ENCODE measurements at regions not wholly inside any gene's neighbourhood (a gene's known extent, or its start where the extent isn't known, plus 50 kb on each side); places are given as distances from the start of the nearest gene placed in this dataset.

DNA sequence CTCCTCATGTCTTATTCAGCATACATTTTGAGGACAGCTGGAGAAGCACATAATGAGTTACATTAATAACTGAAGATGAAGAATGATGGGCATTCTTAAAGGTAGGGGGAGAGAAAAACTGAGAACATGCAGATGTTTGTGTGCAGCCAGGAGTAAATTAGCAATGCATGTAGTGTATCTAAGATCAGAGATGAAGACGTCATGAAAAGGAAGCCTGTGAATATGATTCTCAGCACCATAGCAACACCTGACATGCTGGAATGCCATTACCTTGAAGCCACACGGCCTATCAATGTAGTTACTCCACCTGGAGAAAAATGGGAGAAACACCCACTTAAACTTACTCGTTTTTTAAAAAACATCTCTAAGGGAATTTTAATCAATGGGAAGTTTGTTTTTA is 607.1 kb downstream of the PTPRC start:
- TF ChIP-seq, protein P1, sequence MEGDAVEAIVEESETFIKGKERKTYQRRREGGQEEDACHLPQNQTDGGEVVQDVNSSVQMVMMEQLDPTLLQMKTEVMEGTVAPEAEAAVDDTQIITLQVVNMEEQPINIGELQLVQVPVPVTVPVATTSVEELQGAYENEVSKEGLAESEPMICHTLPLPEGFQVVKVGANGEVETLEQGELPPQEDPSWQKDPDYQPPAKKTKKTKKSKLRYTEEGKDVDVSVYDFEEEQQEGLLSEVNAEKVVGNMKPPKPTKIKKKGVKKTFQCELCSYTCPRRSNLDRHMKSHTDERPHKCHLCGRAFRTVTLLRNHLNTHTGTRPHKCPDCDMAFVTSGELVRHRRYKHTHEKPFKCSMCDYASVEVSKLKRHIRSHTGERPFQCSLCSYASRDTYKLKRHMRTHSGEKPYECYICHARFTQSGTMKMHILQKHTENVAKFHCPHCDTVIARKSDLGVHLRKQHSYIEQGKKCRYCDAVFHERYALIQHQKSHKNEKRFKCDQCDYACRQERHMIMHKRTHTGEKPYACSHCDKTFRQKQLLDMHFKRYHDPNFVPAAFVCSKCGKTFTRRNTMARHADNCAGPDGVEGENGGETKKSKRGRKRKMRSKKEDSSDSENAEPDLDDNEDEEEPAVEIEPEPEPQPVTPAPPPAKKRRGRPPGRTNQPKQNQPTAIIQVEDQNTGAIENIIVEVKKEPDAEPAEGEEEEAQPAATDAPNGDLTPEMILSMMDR (IDR thresholded peaks at IDR 0.05; ENCODE audit: poor library complexity, severe bottlenecking): no peak
- TF ChIP-seq POLR2AphosphoS5 (IDR thresholded peaks at IDR 0.05) (no peak), EP300 (conservative IDR thresholded peaks at IDR 0.05; ENCODE audit: poor library complexity, severe bottlenecking) (no peak), RAD21 (conservative IDR thresholded peaks at IDR 0.05) (no peak), TAF1 (IDR thresholded peaks at IDR 0.05; ENCODE audit: low read depth) (no peak), EZH2 (IDR thresholded peaks at IDR 0.05; ENCODE audit: borderline replicate concordance, insufficient read depth, low read length, poor library complexity, severe bottlenecking) (no peak), MXI1 (conservative IDR thresholded peaks at IDR 0.05; ENCODE audit: poor library complexity, severe bottlenecking) (no peak), SMC3 (conservative IDR thresholded peaks at IDR 0.05; ENCODE audit: poor library complexity) (no peak)
- TF ChIP-seq, protein P2, sequence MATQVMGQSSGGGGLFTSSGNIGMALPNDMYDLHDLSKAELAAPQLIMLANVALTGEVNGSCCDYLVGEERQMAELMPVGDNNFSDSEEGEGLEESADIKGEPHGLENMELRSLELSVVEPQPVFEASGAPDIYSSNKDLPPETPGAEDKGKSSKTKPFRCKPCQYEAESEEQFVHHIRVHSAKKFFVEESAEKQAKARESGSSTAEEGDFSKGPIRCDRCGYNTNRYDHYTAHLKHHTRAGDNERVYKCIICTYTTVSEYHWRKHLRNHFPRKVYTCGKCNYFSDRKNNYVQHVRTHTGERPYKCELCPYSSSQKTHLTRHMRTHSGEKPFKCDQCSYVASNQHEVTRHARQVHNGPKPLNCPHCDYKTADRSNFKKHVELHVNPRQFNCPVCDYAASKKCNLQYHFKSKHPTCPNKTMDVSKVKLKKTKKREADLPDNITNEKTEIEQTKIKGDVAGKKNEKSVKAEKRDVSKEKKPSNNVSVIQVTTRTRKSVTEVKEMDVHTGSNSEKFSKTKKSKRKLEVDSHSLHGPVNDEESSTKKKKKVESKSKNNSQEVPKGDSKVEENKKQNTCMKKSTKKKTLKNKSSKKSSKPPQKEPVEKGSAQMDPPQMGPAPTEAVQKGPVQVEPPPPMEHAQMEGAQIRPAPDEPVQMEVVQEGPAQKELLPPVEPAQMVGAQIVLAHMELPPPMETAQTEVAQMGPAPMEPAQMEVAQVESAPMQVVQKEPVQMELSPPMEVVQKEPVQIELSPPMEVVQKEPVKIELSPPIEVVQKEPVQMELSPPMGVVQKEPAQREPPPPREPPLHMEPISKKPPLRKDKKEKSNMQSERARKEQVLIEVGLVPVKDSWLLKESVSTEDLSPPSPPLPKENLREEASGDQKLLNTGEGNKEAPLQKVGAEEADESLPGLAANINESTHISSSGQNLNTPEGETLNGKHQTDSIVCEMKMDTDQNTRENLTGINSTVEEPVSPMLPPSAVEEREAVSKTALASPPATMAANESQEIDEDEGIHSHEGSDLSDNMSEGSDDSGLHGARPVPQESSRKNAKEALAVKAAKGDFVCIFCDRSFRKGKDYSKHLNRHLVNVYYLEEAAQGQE (IDR thresholded peaks at IDR 0.05; ENCODE audit: borderline replicate concordance): no peak

Measured in neural cell (in vitro differentiated cells).